HG02973 (cell line): ENCODE measurements at regions not wholly inside any gene's neighbourhood (a gene's known extent, or its start where the extent isn't known, plus 50 kb on each side); places are given as distances from the start of the nearest gene placed in this dataset.

Experiments used
- ATAC-seq: cut with Tn5 transposase; IDR thresholded peaks from one replicate; pipeline ENCODE4 v1.9.1; 2021; ENCODE audit warnings: moderate library complexity; ENCODE audit not compliant: unreplicated experiment

GRCh38 chr16:80054647-80055046 lies 454.1 kb upstream of the MAF start:
- no peak for ATAC-seq

- ATAC-seq = no peak
Observed at GRCh38 chr16:80051040-80051439, 450.5 kb upstream of the MAF start.

- ATAC-seq = no peak
Observed at GRCh38 chr16:80048250-80048649, 447.7 kb upstream of the MAF start.

GRCh38 chr16:80047842-80048241 lies 447.3 kb upstream of the MAF start:
- no peak for ATAC-seq

- ATAC-seq = no peak
Observed at GRCh38 chr16:80046848-80047247, 446.3 kb upstream of the MAF start.

- no peak for ATAC-seq
Observed at GRCh38 chr16:80046261-80046660, 445.7 kb upstream of the MAF start.

GRCh38 chr16:80045861-80046260 lies 445.3 kb upstream of the MAF start:
- ATAC-seq = no peak

GRCh38 chr16:80041410-80041809 lies 440.9 kb upstream of the MAF start:
- no peak for ATAC-seq

GRCh38 chr16:80040814-80041213 lies 440.3 kb upstream of the MAF start:
- no peak for ATAC-seq

- no peak for ATAC-seq
Observed at GRCh38 chr16:80040413-80040812, 439.9 kb upstream of the MAF start.

- no peak for ATAC-seq
Observed at GRCh38 chr16:80039777-80040176, 439.2 kb upstream of the MAF start.

GRCh38 chr16:80038566-80038965 lies 438.0 kb upstream of the MAF start:
- no peak for ATAC-seq

GRCh38 chr16:80034948-80035663 lies 434.6 kb upstream of the MAF start:
- ATAC-seq = no peak

- no peak for ATAC-seq
Observed at GRCh38 chr16:80034469-80034826, 433.9 kb upstream of the MAF start.

- no peak for ATAC-seq
Observed at GRCh38 chr16:80033783-80034468, 433.4 kb upstream of the MAF start.

- ATAC-seq = no peak
Observed at GRCh38 chr16:80029761-80030481, 429.4 kb upstream of the MAF start.

GRCh38 chr16:80029381-80029630 lies 428.8 kb upstream of the MAF start:
- ATAC-seq = no peak

- no peak for ATAC-seq
Observed at GRCh38 chr16:80028581-80029380, 428.2 kb upstream of the MAF start.

- ATAC-seq = no peak
Observed at GRCh38 chr16:80027007-80027965, 426.7 kb upstream of the MAF start.

GRCh38 chr16:80025236-80025635 lies 424.7 kb upstream of the MAF start:
- no peak for ATAC-seq
